K562 (cell line): ENCODE measurements at regions not wholly inside any gene's neighbourhood (a gene's known extent, or its start where the extent isn't known, plus 50 kb on each side); places are given as distances from the start of the nearest gene placed in this dataset.

Experiments used
- ATAC-seq: fragments of 200-7000 bp; cut with Tn5 transposase; 3 replicates; pipeline ENCODE4 v1.9.1; 2020; ENCODE audit warnings: moderate library complexity
- BruUV-seq: library from RNA; stranded (reverse); fragments of 400-500 nt; replicated peaks from 2 replicates; lab custom pipeline; 2021; lab: Mats Ljungman, UMichigan
- CTCF ChIA-PET: fragments of 300-600 bp; formaldehyde crosslinking; extraction: SDS; loops from one replicate; lab custom pipeline; 2021; ENCODE audit warnings: low intra/inter-chr PET ratio; lab: Yijun Ruan, JAX
- POLR2A ChIA-PET: fragments of 300-600, 350-650 bp; sonication (Branson Sonifier 250); formaldehyde crosslinking; extraction: SDS; loops from one replicate; lab custom pipeline; 2021; ENCODE audit warnings: antibody characterized with exemption, inconsistent platforms; lab: Yijun Ruan, JAX
- DNase-seq, 4 experiments: peaks; one replicate each; pipeline versions ENCODE4 v3.0.0 to v3.0.0-alpha.2; 2011 to 2018; ENCODE audit warnings: low spot score in 3 of 4, mixed read lengths in 3 of 4; ENCODE audit errors: extremely low read depth in 1 of 4
- FAIRE-seq: peaks from 2 replicates; lab custom pipeline; 2011; peaks lifted over from hg19 to GRCh38; lab: Jason Lieb, UNC
- H2AFZ ChIP-seq: 2 replicates; pipeline ENCODE4 v1.6.0; 2011; ENCODE audit warnings: low read depth, low read length, control low read depth, inconsistent platforms
- H3K27ac ChIP-seq: fragments of 200-600 bp; 3 replicates; pipeline ENCODE4 v1.8.0; 2011; ENCODE audit warnings: low read depth, mild to moderate bottlenecking, control low read depth, inconsistent platforms, low read length, moderate library complexity, mixed read lengths; ENCODE audit errors: extremely low read depth
- H3K27me3 ChIP-seq, 2 experiments: fragments of 300-600 bp in 1 of 2; 2 replicates in 1 of 2; 3 replicates in 1 of 2; pipeline versions ENCODE4 v1.6.0 to v1.8.0; 2011; ENCODE audit warnings: inconsistent platforms in 2 of 2, low read length in 2 of 2, mild to moderate bottlenecking in 1 of 2, mixed read lengths in 1 of 2, moderate library complexity in 1 of 2; ENCODE audit not compliant: control insufficient read depth in 2 of 2, insufficient read depth in 2 of 2
- H3K36me3 ChIP-seq: fragments of 300-600 bp; 3 replicates; pipeline ENCODE4 v1.8.0; 2011; ENCODE audit warnings: mild to moderate bottlenecking, low read length, inconsistent platforms; ENCODE audit not compliant: control insufficient read depth, insufficient read depth
- H3K4me1 ChIP-seq, 2 experiments: fragments of 200-600 bp in 1 of 2; replicated peaks in 1 of 2; 2 replicates in 1 of 2; 3 replicates in 1 of 2; pipeline versions ENCODE4 v1.5.1 to v1.8.0; 2011; ENCODE audit warnings: inconsistent platforms in 2 of 2, low read length in 2 of 2, mild to moderate bottlenecking in 1 of 2, mixed read lengths in 1 of 2, moderate library complexity in 1 of 2; ENCODE audit not compliant: control insufficient read depth in 2 of 2, insufficient read depth in 2 of 2
- H3K4me2 ChIP-seq: 2 replicates; pipeline ENCODE4 v1.6.1; 2011; ENCODE audit warnings: low read length, control low read depth, inconsistent platforms, mixed read lengths; ENCODE audit not compliant: insufficient read depth
- H3K4me3 ChIP-seq: fragments of 200-600 bp; sonication (generic), shearing (Covaris generic); 2 replicates; pipeline ENCODE4 v1.5.1; 2016; ENCODE audit warnings: control low read depth, inconsistent platforms
- H3K79me2 ChIP-seq: fragments of 200-600 bp; 3 replicates; pipeline ENCODE4 v1.8.0; 2011; ENCODE audit warnings: low read length, inconsistent platforms; ENCODE audit not compliant: control insufficient read depth, insufficient read depth
- H3K9ac ChIP-seq, 2 experiments: 2 replicates each; pipeline versions ENCODE4 v1.6.0 to v1.6.1; 2011; ENCODE audit warnings: low read depth in 2 of 2, low read length in 2 of 2, control low read depth in 1 of 2, inconsistent platforms in 1 of 2, mild to moderate bottlenecking in 1 of 2, mixed read lengths in 1 of 2; ENCODE audit not compliant: insufficient read depth in 1 of 2
- H3K9me1 ChIP-seq: one replicate; pipeline ENCODE4 v1.6.0; 2011; ENCODE audit warnings: inconsistent platforms, mild to moderate bottlenecking, low read length, moderate library complexity; ENCODE audit not compliant: control insufficient read depth, insufficient read depth
- H3K9me3 ChIP-seq: replicated peaks from 2 replicates; pipeline ENCODE4 v1.5.1; 2011; ENCODE audit warnings: low read depth, low read length, inconsistent platforms; ENCODE audit not compliant: control insufficient read depth, insufficient read depth
- H4K20me1 ChIP-seq: replicated peaks from 2 replicates; pipeline ENCODE4 v1.6.1; 2011; ENCODE audit warnings: low read length, inconsistent platforms, mixed read lengths; ENCODE audit not compliant: control insufficient read depth, insufficient read depth
- BACH1 ChIP-seq: fragments of 200-800 bp; sonication (Bioruptor generic); IDR thresholded peaks from 2 replicates; pipeline ENCODE4 v1.6.1; 2016; ENCODE audit warnings: missing genetic modification characterization, missing compliant biosample characterization
- FOXK2 ChIP-seq, 2 experiments: fragments of 450-650 bp; IDR thresholded peaks in 1 of 2; conservative IDR thresholded peaks in 1 of 2; 2 replicates each; pipeline ENCODE4 v1.6.1; 2016; ENCODE audit warnings: low read depth in 2 of 2, mild to moderate bottlenecking in 1 of 2
- LARP7 ChIP-seq: fragments of 450-650 bp; IDR thresholded peaks from 2 replicates; pipeline ENCODE4 v1.6.1; 2016
- MED1 ChIP-seq: sonication (generic); formaldehyde crosslinking; IDR thresholded peaks from 2 replicates; pipeline ENCODE4 v1.8.1; 2023; ENCODE audit warnings: missing genetic modification reagents, borderline replicate concordance
- MEF2D ChIP-seq: conservative IDR thresholded peaks from 2 replicates; pipeline ENCODE4 v1.6.1; 2016; ENCODE audit warnings: low read depth, missing genetic modification characterization, missing compliant biosample characterization
- NFYB ChIP-seq: IDR thresholded peaks from 2 replicates; pipeline ENCODE4 v1.6.1; 2011; ENCODE audit warnings: mild to moderate bottlenecking, moderate library complexity; ENCODE audit not compliant: insufficient read length; ENCODE audit errors: extremely low read depth
- NRF1 ChIP-seq, 2 experiments: fragments of 450-650 bp; IDR thresholded peaks in 1 of 2; conservative IDR thresholded peaks in 1 of 2; 2 replicates each; pipeline ENCODE4 v1.6.1; 2014; ENCODE audit warnings: mild to moderate bottlenecking in 2 of 2
- RAD51 ChIP-seq: fragments of 450-650 bp; IDR thresholded peaks from 2 replicates; pipeline ENCODE4 v1.7.1; 2016; ENCODE audit warnings: low read depth, mild to moderate bottlenecking, borderline replicate concordance
- SP1 ChIP-seq: sonication (generic); formaldehyde crosslinking; IDR thresholded peaks from 2 replicates; pipeline ENCODE4 v1.8.1; 2022; ENCODE audit warnings: mild to moderate bottlenecking, missing genetic modification reagents
- SPI1 ChIP-seq: IDR thresholded peaks from 2 replicates; pipeline ENCODE4 v1.6.1; 2011; ENCODE audit warnings: low read depth, low read length, control low read depth, borderline replicate concordance
- ZC3H11A ChIP-seq: IDR thresholded peaks from 2 replicates; pipeline ENCODE4 v1.6.1; 2012; ENCODE audit warnings: low read depth, low read length, improper control_type of control experiment
- ZKSCAN1 ChIP-seq: fragments of 150-350 bp; IDR thresholded peaks from 2 replicates; pipeline ENCODE4 v1.6.1; 2016; ENCODE audit warnings: low read depth, low read length
- ZNF124 ChIP-seq: sonication (generic); formaldehyde crosslinking; IDR thresholded peaks from 2 replicates; pipeline ENCODE4 v1.8.1; 2022; ENCODE audit warnings: missing genetic modification reagents
- ZSCAN29 ChIP-seq: fragments of 450-650 bp; IDR thresholded peaks from 2 replicates; pipeline ENCODE4 v1.6.1; 2017
- WGBS: fragments of 100-300 bp; shearing (Covaris generic); methylation state at CpG from one replicate; pipeline ENCODE4 v1.1.6; 2016; ENCODE audit warnings: low coverage, mixed read lengths; ENCODE audit not compliant: insufficient coverage; ENCODE audit errors: missing lambda C conversion rate; 5-methylcytosine and 5-hydroxymethylcytosine counted together
- in situ Hi-C: fragments of 300-500 bp; cut with MboI; formaldehyde crosslinking; loops from 4 replicates; pipeline ENCODE4 v1.15.0; 2018; ENCODE audit warnings: inconsistent platforms, mixed read lengths
- intact Hi-C: fragments of 100-400 bp; cut with micrococcal nuclease; formaldehyde crosslinking; loops from 2 replicates; pipeline ENCODE4 v1.14.2; 2022
- TF ChIP-seq, protein P1 (sequence below): fragments of 250-450 bp; sonication (Bioruptor Pico); IDR thresholded peaks from 2 replicates; pipeline ENCODE4 v1.5.0; 2021; ENCODE audit warnings: mild to moderate bottlenecking, borderline replicate concordance

DNA sequence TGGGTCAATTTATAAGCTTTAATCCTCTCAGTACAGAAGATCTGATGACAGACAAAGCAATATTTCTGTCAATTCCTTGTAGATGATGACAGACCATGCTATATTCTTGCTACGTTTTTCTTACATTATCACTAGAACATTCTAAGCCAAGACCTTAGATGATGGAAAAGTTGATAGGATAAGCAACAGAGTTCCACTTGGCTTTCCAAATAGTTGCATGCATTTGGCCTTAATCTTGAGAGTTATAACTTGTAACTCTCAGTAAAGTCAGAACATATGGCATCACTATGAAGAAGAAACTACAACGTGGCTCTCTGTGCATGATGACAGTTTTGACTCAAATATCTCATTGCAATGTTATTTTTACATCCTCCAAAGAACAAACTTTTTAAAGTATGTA is 544.3 kb upstream of the LRRC4C start:
- in situ Hi-C loops (no loop called here), intact Hi-C loops (no loop called here)
- CTCF ChIA-PET: no interaction called here
- Histone ChIP-seq H3K9me1 (no peaks in the 10 kb centered on the region), H3K27me3 (no peaks in the 10 kb centered on the region), H3K9me3 (no peaks in the 10 kb centered on the region), H3K4me2 (no peak overlapping the region), H3K27ac (no peak overlapping the region), H3K36me3 (no peaks in the 10 kb centered on the region), H4K20me1 (no peaks in the 10 kb centered on the region), H3K4me3 (no peak overlapping the region), H2AFZ (no peak overlapping the region), H3K79me2 (no peaks in the 10 kb centered on the region), H3K9ac (no peak overlapping the region), H3K4me1 (no peaks in the 10 kb centered on the region)
- POLR2A ChIA-PET: no interaction called here
- FAIRE-seq (no peak), DNase-seq (no peak), ATAC-seq (no peak)
- 0% methylated on average over 2 of the region's 2 CpGs for WGBS
- no TSS peak for BruUV-seq
- TF ChIP-seq MED1 (CRISPR knock-in tag) (no peak), ZNF124 (CRISPR knock-in tag) (no peak)

DNA sequence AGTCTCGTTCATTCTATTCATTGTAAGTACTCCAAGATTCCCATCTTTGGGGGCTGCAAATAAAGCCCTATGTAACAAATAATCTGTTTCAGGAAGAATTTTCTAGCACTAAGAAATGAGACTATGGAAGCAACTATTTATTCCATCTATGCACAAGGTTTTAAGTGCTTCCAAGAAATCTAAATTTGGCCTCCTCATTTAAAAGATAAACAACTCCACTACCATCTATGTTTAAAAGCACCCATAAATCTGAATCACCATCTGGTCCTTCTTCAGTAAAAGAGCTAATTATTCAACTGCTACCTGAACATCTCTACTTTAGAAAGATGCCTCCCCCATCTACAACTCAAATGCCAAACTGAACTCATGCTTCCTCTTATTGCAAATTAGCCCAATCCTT is 547.3 kb upstream of the LRRC4C start:
- FAIRE-seq (no peak), ATAC-seq (no peak), DNase-seq (no peak)
- WGBS: 0% methylated on average over 1 of the region's 1 CpG
- Histone ChIP-seq H2AFZ (no peak overlapping the region), H3K4me1 (no peaks in the 10 kb centered on the region), H3K4me2 (no peak overlapping the region), H3K4me3 (no peak overlapping the region), H3K27me3 (no peaks in the 10 kb centered on the region), H3K79me2 (no peaks in the 10 kb centered on the region), H3K9me1 (no peaks in the 10 kb centered on the region), H3K36me3 (no peaks in the 10 kb centered on the region), H3K9me3 (no peaks in the 10 kb centered on the region), H3K27ac (no peak overlapping the region), H3K9ac (no peak overlapping the region), H4K20me1 (no peaks in the 10 kb centered on the region)
- TF ChIP-seq NRF1 (conservative IDR thresholded peaks at IDR 0.05 in 1 of 2, IDR thresholded peaks at IDR 0.05 in 1 of 2) (no peak), ZSCAN29 (no peak), FOXK2 (conservative IDR thresholded peaks at IDR 0.05 in 1 of 2, IDR thresholded peaks at IDR 0.05 in 1 of 2; ENCODE audit: low read depth in 2 of 2) (no peak), NFYB (no peak), SPI1 (no peak), SP1 (CRISPR knock-in tag) (no peak), ZKSCAN1 (no peak), ZC3H11A (no peak), MEF2D (tag) (no peak), BACH1 (tag) (no peak), LARP7 (no peak), RAD51 (no peak)
- TF ChIP-seq, protein P1, sequence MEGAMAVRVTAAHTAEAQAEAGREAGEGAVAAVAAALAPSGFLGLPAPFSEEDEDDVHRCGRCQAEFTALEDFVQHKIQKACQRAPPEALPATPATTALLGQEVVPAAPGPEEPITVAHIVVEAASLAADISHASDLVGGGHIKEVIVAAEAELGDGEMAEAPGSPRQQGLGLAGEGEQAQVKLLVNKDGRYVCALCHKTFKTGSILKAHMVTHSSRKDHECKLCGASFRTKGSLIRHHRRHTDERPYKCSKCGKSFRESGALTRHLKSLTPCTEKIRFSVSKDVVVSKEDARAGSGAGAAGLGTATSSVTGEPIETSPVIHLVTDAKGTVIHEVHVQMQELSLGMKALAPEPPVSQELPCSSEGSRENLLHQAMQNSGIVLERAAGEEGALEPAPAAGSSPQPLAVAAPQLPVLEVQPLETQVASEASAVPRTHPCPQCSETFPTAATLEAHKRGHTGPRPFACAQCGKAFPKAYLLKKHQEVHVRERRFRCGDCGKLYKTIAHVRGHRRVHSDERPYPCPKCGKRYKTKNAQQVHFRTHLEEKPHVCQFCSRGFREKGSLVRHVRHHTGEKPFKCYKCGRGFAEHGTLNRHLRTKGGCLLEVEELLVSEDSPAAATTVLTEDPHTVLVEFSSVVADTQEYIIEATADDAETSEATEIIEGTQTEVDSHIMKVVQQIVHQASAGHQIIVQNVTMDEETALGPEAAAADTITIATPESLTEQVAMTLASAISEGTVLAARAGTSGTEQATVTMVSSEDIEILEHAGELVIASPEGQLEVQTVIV (CRISPR knock-in tag): no peak
- in situ Hi-C loops: no loop called here
- no TSS peak for BruUV-seq
- intact Hi-C loops: no loop called here
- ChIA-PET CTCF (no interaction called here), POLR2A (no interaction called here)
